Cardiac fibroblast (primary cell): ENCODE measurements at regions not wholly inside any gene's neighbourhood (a gene's known extent, or its start where the extent isn't known, plus 50 kb on each side); places are given as distances from the start of the nearest gene placed in this dataset.

Experiments
- DNase-seq, 2 donors: peaks; one replicate each; pipeline versions ENCODE4 v3.0.0 to v3.0.0-alpha.2; 2010; ENCODE audit warnings: low read depth in 2 of 2
- H3K4me3 ChIP-seq, 2 donors: replicated peaks in 1 of 2; 1 replicate in 1 of 2; 2 replicates in 1 of 2; pipeline ENCODE4 v1.5.1; 2011; ENCODE audit warnings: low read depth in 2 of 2, low read length in 2 of 2, mild to moderate bottlenecking in 2 of 2, moderate library complexity in 1 of 2
- TF ChIP-seq, protein P1 (sequence below): IDR thresholded peaks from one replicate; pipeline ENCODE4 v1.5.1; 2011; ENCODE audit warnings: low read depth, mild to moderate bottlenecking, low read length, inconsistent platforms

DNA sequence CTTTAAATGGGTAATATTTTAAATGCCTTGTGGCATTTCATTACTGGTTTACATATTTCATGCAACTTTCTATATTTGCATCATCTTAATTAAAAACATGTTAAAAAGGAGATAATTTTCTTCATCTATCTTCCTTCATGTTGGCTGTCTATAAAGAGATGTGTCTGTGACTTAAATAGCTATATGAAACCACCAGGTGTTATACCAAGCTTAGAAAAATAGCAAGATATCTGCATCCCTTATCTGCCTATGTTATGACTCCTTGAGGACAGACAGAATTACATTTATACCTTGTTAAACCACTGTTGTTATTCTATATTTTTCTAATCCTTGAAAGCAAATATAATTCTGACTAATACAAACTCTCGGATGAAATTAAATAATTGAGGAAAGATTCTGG lies 763.8 kb upstream of the GALNTL6 start:
- no peak overlapping the region for H3K4me3 ChIP-seq
- TF ChIP-seq, protein P1, sequence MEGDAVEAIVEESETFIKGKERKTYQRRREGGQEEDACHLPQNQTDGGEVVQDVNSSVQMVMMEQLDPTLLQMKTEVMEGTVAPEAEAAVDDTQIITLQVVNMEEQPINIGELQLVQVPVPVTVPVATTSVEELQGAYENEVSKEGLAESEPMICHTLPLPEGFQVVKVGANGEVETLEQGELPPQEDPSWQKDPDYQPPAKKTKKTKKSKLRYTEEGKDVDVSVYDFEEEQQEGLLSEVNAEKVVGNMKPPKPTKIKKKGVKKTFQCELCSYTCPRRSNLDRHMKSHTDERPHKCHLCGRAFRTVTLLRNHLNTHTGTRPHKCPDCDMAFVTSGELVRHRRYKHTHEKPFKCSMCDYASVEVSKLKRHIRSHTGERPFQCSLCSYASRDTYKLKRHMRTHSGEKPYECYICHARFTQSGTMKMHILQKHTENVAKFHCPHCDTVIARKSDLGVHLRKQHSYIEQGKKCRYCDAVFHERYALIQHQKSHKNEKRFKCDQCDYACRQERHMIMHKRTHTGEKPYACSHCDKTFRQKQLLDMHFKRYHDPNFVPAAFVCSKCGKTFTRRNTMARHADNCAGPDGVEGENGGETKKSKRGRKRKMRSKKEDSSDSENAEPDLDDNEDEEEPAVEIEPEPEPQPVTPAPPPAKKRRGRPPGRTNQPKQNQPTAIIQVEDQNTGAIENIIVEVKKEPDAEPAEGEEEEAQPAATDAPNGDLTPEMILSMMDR, result no peak
- no peak for DNase-seq

DNA sequence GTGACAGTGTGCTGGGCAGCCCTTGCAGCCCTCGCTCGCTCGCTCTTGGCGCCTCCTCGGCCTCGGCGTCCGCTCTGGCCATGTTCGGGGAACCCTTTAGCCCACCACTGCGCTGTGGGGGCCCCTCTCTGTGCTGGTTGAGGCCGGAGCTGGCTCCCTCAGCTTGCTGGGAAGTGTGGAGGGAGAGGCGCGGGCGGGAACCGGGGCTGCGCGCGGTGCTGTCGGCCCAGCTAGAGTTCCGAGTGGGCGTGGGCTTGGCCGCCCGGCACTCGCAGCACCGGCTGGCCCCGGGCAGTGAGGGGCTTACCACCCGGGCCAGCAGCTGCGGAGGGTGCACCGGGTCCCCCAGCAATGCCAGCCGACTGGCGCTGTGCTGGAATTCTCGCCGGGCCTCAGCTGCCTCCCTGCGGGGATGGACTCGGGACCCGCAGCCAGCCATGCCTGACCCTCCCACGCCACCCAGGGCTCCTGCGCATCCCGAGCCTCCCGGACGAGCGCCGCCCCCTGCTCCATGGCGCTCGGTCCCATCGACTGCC lies 770.1 kb upstream of the GALNTL6 start:
- TF ChIP-seq, protein P1, result no peak
- no peak overlapping the region for H3K4me3 ChIP-seq
- DNase-seq, result no peak

DNA sequence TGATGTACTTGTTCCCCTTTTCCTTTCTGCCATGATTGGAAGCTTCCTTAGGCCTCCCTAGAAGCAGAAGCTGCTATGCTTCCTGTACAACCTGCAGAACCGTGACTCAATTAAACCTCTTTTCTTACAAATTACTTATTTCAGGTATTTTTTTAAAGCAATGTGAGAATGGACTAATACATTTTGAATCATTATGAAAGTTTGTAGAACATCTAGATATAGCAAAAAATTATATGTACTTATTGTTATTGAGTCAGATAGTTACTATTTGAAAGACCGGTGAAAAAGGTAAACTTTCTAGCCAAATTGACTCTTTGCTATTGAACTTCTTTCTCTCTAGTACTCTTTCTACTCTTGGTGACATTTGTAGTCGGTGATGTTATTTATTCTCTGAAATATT lies 777.3 kb upstream of the GALNTL6 start:
- H3K4me3 ChIP-seq, result no peak overlapping the region
- TF ChIP-seq, protein P1, result no peak
- no peak for DNase-seq

DNA sequence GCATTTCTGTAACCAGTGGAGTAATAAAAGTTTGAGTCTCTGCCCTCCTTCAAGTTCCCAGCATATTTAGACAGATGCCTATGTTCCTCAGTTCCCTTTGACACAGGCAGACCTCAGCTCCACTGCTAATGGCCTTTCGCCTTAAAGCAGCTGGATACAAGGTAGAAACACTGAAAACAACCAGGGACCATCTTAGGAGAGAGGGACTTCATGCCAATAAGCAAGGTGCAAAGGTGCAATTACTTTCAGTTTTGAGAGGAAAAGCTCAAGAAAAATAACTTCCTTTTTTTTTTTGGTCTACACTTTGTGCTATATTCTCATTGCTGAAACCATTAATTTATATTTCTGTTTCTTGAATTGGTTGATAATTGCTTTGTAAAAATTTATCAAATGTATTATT lies 781.9 kb upstream of the GALNTL6 start:
- TF ChIP-seq, protein P1, result no peak

DNA sequence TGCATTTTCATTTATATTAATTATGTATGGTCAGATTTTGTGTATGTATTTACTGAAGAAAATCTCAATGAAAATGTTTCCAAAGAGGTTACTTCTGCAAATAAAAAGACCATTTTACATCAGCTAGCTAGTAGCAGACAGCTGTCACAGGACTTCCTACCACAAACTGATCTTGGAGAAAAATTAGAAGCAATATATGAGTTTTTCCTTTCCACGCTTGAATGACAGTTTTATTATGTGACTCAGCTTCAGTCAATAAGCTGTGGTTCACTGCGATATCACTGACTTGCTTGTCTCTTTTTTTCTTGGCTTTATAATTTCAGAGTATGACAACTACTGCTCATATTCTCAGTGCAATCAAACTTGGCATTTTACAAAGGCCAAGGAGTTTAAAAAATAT lies 787.4 kb upstream of the GALNTL6 start:
- DNase-seq, result no peak
- TF ChIP-seq, protein P1, result no peak
- H3K4me3 ChIP-seq, result no peak overlapping the region

More for the DNA sequence above, 781.9 kb upstream of the GALNTL6 start:
- DNase-seq, result no peak
- no peak overlapping the region for H3K4me3 ChIP-seq

DNA sequence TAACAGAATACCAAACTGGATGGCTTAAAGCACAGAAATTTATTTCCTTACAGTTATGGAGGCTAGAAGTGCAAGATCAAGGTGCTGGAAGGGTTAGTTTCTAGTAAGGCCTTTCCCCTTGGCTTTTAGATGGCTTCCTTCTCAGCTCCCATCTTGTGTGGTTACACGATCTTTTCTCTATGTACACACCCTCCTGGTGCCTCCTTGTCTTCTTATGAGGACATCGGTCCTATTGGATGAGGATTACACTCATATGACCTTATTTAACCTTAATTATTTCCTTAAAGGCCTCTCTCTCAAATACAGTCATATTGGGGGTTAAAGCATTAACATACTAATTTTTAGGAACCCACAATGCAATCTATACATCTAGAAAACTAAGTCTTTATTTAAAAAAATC lies 787.9 kb upstream of the GALNTL6 start:
- H3K4me3 ChIP-seq, result no peak overlapping the region
- DNase-seq, result no peak
- TF ChIP-seq, protein P1, result no peak

DNA sequence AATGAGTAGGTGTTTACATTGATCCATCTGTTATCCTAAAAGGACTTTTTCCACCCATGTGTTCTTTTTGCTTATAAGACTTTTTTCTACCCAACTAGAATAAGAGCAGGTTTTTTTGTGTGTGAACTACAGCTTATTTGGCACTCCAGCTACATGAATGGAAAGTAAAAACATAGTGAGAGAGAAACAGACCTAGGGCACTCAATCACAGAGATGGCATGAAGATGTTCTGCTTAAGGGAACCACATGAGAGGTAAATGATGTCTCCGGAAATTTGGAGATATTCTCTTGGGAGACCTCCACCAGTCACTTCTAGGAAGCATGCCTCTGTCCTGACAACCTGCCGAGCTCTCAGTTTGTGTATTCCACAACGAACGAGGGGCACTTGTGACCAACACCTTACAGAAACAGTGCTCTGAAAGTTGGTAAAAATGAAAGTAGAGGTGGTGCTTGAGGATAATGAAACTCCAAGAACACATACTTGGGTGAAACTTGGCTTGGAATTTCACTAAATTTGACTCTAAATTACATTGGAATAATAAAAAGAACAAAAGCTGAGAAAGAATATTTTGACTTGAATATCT lies 788.4 kb upstream of the GALNTL6 start:
- H3K4me3 ChIP-seq, result no peak overlapping the region
- TF ChIP-seq, protein P1, result no peak
- no peak for DNase-seq
